IPS-18a (cell line): ENCODE measurements at regions not wholly inside any gene's neighbourhood (a gene's known extent, or its start where the extent isn't known, plus 50 kb on each side); places are given as distances from the start of the nearest gene placed in this dataset.
"Not testable (repeated sequence)": the region's sequence is repeated elsewhere in the genome, so short reads cannot be mapped to it uniquely, and the experiment has no call there.

Source experiments
- H3K27ac ChIP-seq: one replicate; pipeline ENCODE4 v1.5.1; 2013; ENCODE audit warnings: low read length
- H3K27me3 ChIP-seq: one replicate; pipeline ENCODE4 v1.6.1; 2013; ENCODE audit warnings: mild to moderate bottlenecking, low read length; ENCODE audit not compliant: control insufficient read depth, insufficient read depth
- H3K36me3 ChIP-seq: one replicate; pipeline ENCODE4 v1.6.1; 2013; ENCODE audit warnings: low read depth, low read length; ENCODE audit not compliant: control insufficient read depth
- H3K4me1 ChIP-seq: one replicate; pipeline ENCODE4 v1.6.1; 2013; ENCODE audit warnings: low read depth, low read length; ENCODE audit not compliant: control insufficient read depth
- H3K4me3 ChIP-seq: one replicate; pipeline ENCODE4 v1.5.1; 2013; ENCODE audit warnings: low read length
- H3K9ac ChIP-seq: one replicate; pipeline ENCODE4 v1.6.1; 2013; ENCODE audit warnings: mild to moderate bottlenecking, low read length, moderate library complexity
- H3K9me3 ChIP-seq: one replicate; pipeline ENCODE4 v1.6.1; 2013; ENCODE audit warnings: low read depth, low read length; ENCODE audit not compliant: control insufficient read depth

GRCh38 chr4:103499094-103499493, 220.7 kb downstream of the TACR3 start:
- H3K27me3 ChIP-seq: no peaks in the 10 kb centered on the region
- no peaks in the 10 kb centered on the region for H3K9me3 ChIP-seq
- no peak overlapping the region for H3K27ac ChIP-seq
- H3K4me3 ChIP-seq: no peak overlapping the region
- no peaks in the 10 kb centered on the region for H3K36me3 ChIP-seq
- no peak overlapping the region for H3K9ac ChIP-seq
- no peaks in the 10 kb centered on the region for H3K4me1 ChIP-seq

DNA sequence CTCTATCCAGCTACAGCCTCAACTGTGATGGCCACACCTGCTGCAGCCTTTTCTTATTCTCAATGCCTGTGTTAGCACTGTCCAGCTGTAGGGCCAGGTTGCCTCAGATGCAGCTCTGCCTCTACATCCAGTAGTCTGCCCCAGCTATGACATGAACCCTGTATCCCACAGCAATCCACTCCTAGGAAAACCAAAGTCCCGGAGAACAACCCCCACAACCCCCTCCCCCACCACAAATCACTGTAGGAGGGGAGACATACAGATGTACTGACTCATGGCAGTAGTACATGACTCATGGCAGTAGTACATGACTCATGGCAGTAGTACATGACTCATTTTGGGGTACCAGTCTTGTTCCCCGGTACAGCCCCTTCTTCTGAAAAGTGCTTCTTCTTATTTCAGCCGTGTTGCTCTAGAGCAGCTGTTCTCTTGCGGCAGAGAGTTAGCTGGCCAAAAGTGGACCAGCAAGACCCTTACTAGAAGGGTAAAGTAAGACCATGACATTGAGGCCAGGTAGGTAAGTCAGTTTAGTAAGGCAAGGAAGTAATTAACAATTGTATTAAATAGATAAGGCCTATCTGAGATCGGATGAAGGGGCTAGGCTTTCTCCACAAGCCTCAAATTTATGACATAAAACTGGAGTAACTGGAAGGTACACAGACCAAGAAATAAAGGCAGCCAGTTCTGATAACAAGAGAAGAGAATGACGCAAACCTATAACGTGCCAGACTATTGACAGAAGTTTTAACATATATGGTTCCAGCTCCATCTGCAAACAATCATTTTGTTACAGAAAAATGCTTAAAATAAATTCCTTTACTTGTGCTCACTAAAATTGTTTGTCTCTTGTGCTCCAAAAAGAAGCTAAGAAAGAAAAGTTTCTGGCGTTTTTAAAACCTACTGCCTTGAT, 221.4 kb downstream of the TACR3 start:
- H3K27ac ChIP-seq: no peak overlapping the region
- no peak overlapping the region for H3K9ac ChIP-seq
- no peaks in the 10 kb centered on the region for H3K36me3 ChIP-seq
- no peaks in the 10 kb centered on the region for H3K4me1 ChIP-seq
- H3K4me3 ChIP-seq: no peak overlapping the region
- no peaks in the 10 kb centered on the region for H3K27me3 ChIP-seq
- H3K9me3 ChIP-seq: no peaks in the 10 kb centered on the region

DNA sequence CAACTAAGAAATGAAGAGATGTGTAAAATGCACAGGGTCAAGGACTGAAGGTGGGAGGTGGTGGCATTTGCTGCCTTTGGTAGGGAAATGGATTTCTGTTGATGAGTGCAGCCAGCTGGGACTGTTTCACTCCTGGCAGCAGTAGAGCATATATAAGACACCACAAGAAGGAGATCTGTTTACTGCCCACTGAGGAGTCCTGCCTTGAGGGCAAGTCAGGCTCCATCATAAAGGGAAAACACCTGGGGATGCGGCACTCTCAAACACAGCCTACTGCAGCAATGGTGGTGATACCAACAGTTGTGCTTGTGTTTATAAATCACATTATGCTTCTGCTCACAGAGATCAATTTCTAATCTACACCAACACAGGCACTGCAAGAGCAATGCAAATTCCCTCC, 222.1 kb downstream of the TACR3 start:
- Histone ChIP-seq H3K4me1 (no peaks in the 10 kb centered on the region), H3K36me3 (no peaks in the 10 kb centered on the region), H3K4me3 (no peak overlapping the region), H3K27ac (no peak overlapping the region), H3K27me3 (no peaks in the 10 kb centered on the region), H3K9me3 (no peaks in the 10 kb centered on the region), H3K9ac (no peak overlapping the region)

GRCh38 chr4:103496800-103497199, 223.0 kb downstream of the TACR3 start:
- Histone ChIP-seq H3K4me3 (no peak overlapping the region), H3K27ac (no peak overlapping the region), H3K27me3 (no peaks in the 10 kb centered on the region), H3K9ac (no peak overlapping the region), H3K9me3 (no peaks in the 10 kb centered on the region), H3K4me1 (no peaks in the 10 kb centered on the region), H3K36me3 (no peaks in the 10 kb centered on the region)

- Histone ChIP-seq H3K9ac (no peak overlapping the region), H3K36me3 (no peaks in the 10 kb centered on the region), H3K4me1 (no peaks in the 10 kb centered on the region), H3K9me3 (no peaks in the 10 kb centered on the region), H3K27ac (no peak overlapping the region), H3K27me3 (no peaks in the 10 kb centered on the region), H3K4me3 (no peak overlapping the region)
Observed at GRCh38 chr4:103493450-103494159, 226.2 kb downstream of the TACR3 start.

DNA sequence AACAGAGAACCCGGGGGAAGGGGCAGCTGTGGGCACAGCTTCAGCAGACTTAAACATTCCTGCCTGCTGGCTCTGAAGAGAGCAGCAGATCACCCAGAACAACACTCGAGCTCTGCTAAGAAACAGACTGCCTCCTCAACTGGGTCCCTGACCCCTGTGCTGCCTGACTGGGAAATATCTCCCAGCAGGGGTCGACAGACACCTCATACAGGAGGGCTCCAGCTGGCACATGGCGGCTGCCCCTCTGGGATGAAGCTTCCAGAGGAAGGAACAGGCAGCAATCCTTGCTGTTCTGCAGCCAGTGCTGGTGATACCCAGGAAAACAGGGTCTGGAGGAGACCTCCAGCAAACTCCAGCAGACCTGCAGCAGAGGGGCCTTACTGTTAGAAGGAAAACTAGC, 234.5 kb downstream of the TACR3 start:
- H3K9me3 ChIP-seq, H3K27ac ChIP-seq: not testable (repeated sequence)

DNA sequence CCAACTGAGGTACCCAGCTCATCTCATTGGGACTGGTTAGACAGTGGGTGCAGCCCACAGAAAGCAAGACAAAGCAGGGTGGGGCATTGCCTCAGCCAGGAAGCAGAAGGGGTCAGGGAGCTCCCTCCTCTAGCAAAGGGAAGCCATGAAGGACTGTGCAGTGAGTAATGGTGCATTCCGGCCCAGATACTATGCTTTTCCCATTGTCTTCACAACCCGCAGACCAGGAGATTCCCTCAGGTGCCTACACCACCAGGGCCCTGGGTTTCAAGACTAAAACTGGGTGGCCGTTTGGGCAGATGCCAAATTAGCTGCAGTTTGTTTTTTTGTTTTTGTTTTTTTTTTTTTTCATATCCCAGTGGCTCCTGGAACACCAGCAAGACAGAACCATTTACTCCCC, 235.3 kb downstream of the TACR3 start:
- Histone ChIP-seq H3K4me3 (no peak overlapping the region), H3K4me1 (no peaks in the 10 kb centered on the region), H3K27me3 (no peaks in the 10 kb centered on the region), H3K9me3 (no peaks in the 10 kb centered on the region), H3K36me3 (no peaks in the 10 kb centered on the region), H3K27ac (no peak overlapping the region), H3K9ac (no peak overlapping the region)

More for the DNA sequence above, 234.5 kb downstream of the TACR3 start:
- H3K9ac ChIP-seq, H3K4me1 ChIP-seq, H3K4me3 ChIP-seq, H3K36me3 ChIP-seq, H3K27me3 ChIP-seq: not testable (repeated sequence)

DNA sequence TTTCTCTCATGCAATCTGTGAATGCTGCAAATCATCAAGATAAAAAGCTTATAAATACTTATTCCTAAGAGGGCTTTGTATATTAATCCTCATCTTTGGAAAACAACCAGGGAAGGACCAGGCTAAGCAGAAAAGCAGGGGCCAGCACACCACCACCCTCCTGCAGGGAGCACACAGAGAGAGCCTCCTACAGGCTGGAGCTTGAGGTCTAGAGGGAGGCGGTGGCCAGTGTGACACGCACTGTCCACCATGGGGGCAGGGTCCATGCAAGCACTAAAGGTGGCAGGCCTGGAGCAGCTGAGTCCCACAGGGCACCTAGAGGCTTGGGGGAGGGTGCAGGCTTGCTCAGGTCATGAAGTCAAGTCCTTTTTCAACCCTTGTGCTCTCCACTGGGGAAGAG, 236.9 kb downstream of the TACR3 start:
- Histone ChIP-seq H3K9ac (no peak overlapping the region), H3K9me3 (no peaks in the 10 kb centered on the region), H3K27ac (no peak overlapping the region), H3K27me3 (no peaks in the 10 kb centered on the region), H3K4me3 (no peak overlapping the region), H3K4me1 (peaks cover 4% of the 10 kb centered on the region), H3K36me3 (no peaks in the 10 kb centered on the region)

DNA sequence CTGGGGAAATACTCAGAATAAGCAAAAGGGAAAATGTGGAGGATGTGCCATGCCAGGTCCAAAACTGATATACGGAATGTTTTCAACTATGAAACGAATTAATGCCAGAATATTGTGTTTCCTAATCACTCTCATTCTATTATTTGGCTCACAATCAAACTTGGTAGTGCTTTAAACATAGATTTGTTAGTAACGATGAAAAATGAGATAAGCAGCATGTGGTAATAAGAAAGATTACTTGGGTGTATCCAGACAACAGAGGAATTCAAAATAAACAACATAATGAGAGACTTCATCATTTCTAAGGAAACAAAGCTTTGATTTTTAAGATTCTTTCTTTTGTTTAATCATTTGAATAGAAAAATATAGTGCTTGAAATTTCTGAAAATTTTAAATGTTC, 237.3 kb downstream of the TACR3 start:
- Histone ChIP-seq H3K4me3 (no peak overlapping the region), H3K27me3 (no peaks in the 10 kb centered on the region), H3K36me3 (no peaks in the 10 kb centered on the region), H3K4me1 (peaks cover 8% of the 10 kb centered on the region), H3K27ac (no peak overlapping the region), H3K9me3 (no peaks in the 10 kb centered on the region), H3K9ac (no peak overlapping the region)

- Histone ChIP-seq H3K4me1 (peaks cover 8% of the 10 kb centered on the region), H3K36me3 (no peaks in the 10 kb centered on the region), H3K9ac (no peak overlapping the region), H3K4me3 (no peak overlapping the region), H3K9me3 (no peaks in the 10 kb centered on the region), H3K27ac (no peak overlapping the region), H3K27me3 (no peaks in the 10 kb centered on the region)
Observed at GRCh38 chr4:103478734-103479133, 241.1 kb downstream of the TACR3 start.

DNA sequence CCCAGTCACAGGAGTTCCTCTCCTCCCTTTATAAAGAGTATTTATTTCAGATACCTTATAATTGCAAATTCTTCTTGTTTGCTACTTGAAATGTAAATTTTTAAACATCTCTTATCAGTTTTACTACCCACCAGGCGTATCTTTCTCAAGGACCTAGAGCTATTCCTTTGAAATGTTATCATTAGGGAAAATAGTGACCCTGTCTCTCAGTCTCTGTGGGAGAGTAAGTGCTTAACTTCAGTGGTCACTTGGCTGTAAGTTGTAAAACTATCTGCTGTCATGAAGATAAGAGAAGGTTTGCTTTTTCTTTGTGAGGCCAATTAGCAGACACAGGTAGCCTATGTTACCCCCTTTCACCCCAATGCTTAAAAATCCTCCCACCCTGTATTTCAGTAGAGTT, 241.6 kb downstream of the TACR3 start:
- H3K4me1 ChIP-seq: peaks cover 8% of the 10 kb centered on the region

GRCh38 chr4:103457566-103457965, 259.4 kb upstream of the CENPE start:
- H3K27me3 ChIP-seq: no peaks in the 10 kb centered on the region
- H3K36me3 ChIP-seq: no peaks in the 10 kb centered on the region
- no peaks in the 10 kb centered on the region for H3K9me3 ChIP-seq
- H3K9ac ChIP-seq: no peak overlapping the region
- H3K4me1 ChIP-seq: no peaks in the 10 kb centered on the region
- H3K27ac ChIP-seq: no peak overlapping the region
- no peak overlapping the region for H3K4me3 ChIP-seq

More for the DNA sequence above, 241.6 kb downstream of the TACR3 start:
- Histone ChIP-seq H3K36me3 (no peaks in the 10 kb centered on the region), H3K27me3 (no peaks in the 10 kb centered on the region), H3K9ac (no peak overlapping the region), H3K4me3 (no peak overlapping the region), H3K9me3 (no peaks in the 10 kb centered on the region), H3K27ac (no peak overlapping the region)
